ENCODE measurements at regions not wholly inside any gene's neighbourhood (a gene's known extent, or its start where the extent isn't known, plus 50 kb on each side); places are given as distances from the start of the nearest gene placed in this dataset.
A peak's percentile ranks its signal among the peaks of the same experiment; 100 is the strongest.

GRCh38 chr5:123928401-123928800 lies 416.4 kb downstream of the CSNK1G3 start:
- no peak for ATAC-seq
- TF ChIP-seq RARB (CRISPR knock-in tag; IDR thresholded peaks at IDR 0.05): no peak
- no peak for TF ChIP-seq ISL1 (CRISPR knock-in tag; IDR thresholded peaks at IDR 0.05)
- no peak for TF ChIP-seq ARNTL (CRISPR knock-in tag; IDR thresholded peaks at IDR 0.05; ENCODE audit: borderline replicate concordance, low read depth)
- no peak for TF ChIP-seq SNAI2 (CRISPR knock-in tag; IDR thresholded peaks at IDR 0.05)
- TF ChIP-seq CREB5 (CRISPR knock-in tag; IDR thresholded peaks at IDR 0.05; ENCODE audit: low read depth): no peak
- TF ChIP-seq GLIS3 (CRISPR knock-in tag; IDR thresholded peaks at IDR 0.05): no peak
- no peak for TF ChIP-seq PATZ1 (CRISPR knock-in tag; IDR thresholded peaks at IDR 0.05; ENCODE audit: borderline replicate concordance)
- no peak for TF ChIP-seq ZFP30 (CRISPR knock-in tag; IDR thresholded peaks at IDR 0.05)
- TF ChIP-seq BACH2 (CRISPR knock-in tag; IDR thresholded peaks at IDR 0.05; ENCODE audit: borderline replicate concordance): no peak
- no peak for TF ChIP-seq TCF4 (CRISPR knock-in tag; IDR thresholded peaks at IDR 0.05; ENCODE audit: borderline replicate concordance)
- no peak for TF ChIP-seq ZNF565 (CRISPR knock-in tag; conservative IDR thresholded peaks at IDR 0.05; ENCODE audit: low read depth)
- no peak for TF ChIP-seq ZNF8 (CRISPR knock-in tag; IDR thresholded peaks at IDR 0.05)

GRCh38 chr5:123921193-123921592 lies 409.2 kb downstream of the CSNK1G3 start:
- TF ChIP-seq SNAI2 (CRISPR knock-in tag; IDR thresholded peaks at IDR 0.05) (no peak), ZFP30 (CRISPR knock-in tag; IDR thresholded peaks at IDR 0.05) (no peak), CREB5 (CRISPR knock-in tag; IDR thresholded peaks at IDR 0.05; ENCODE audit: low read depth) (no peak), CSRNP3 (CRISPR knock-in tag; IDR thresholded peaks at IDR 0.05) (no peak), RARB (CRISPR knock-in tag; IDR thresholded peaks at IDR 0.05) (no peak), TCF4 (CRISPR knock-in tag; IDR thresholded peaks at IDR 0.05; ENCODE audit: borderline replicate concordance) (no peak), ZC3H10 (CRISPR knock-in tag; IDR thresholded peaks at IDR 0.05) (no peak), CSDC2 (CRISPR knock-in tag; IDR thresholded peaks at IDR 0.05) (no peak), TSHZ2 (CRISPR knock-in tag; IDR thresholded peaks at IDR 0.05) (no peak), POU6F1 (CRISPR knock-in tag; IDR thresholded peaks at IDR 0.05; ENCODE audit: borderline replicate concordance, low read depth) (no peak), ZFP3 (CRISPR knock-in tag; IDR thresholded peaks at IDR 0.05) (no peak)
- ATAC-seq: no peak

GRCh38 chr5:123916345-123917121 lies 404.6 kb downstream of the CSNK1G3 start:
- peak; percentile 96 for ATAC-seq
- TF ChIP-seq ESRRG (CRISPR knock-in tag; IDR thresholded peaks at IDR 0.05) (no peak), CREB5 (CRISPR knock-in tag; IDR thresholded peaks at IDR 0.05; ENCODE audit: low read depth) (peak; percentile 59; the same call in 1 of the 2 replicates), ISL1 (CRISPR knock-in tag; IDR thresholded peaks at IDR 0.05) (peak; percentile 89)
